ENCODE measurements at regions not wholly inside any gene's neighbourhood (a gene's known extent, or its start where the extent isn't known, plus 50 kb on each side); places are given as distances from the start of the nearest gene placed in this dataset.

DNA sequence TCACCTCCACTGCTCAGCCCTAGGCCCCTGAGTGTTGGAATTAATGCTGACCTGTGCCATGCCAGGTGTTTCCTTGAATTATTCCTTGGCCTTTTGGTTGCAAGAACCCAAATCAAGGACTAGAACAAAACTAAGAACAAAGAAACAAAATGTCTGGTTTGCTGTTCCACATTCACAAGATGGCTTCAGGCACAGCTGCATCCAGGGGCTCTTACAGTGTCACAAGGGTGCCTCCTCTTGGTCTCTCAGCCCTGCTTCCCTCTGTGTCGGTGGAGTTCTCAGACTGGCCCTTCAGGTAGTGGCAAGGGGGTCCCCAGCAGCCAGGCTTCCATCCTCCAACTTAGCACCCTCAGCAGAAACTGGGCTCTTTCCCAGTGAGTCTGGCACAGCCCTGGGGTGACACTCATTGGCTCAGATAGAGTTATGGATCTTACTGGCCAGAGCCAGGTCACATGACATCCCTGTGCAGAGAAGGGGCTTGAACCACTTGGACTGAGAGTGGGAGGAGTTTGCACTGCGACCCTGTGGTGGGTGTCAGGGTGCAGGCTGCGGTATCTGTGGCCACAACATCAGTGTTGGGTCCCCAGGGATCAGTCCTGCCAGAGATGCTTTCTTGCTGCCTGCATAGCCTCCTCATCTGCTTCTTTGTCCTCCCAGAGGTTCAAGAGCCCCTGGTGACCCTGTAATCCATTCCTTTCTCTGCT is 427.7 kb upstream of the SULF2 start:
- H3K27ac ChIP-seq (ENCODE audit: low read length): no peak overlapping the region
- no peak overlapping the region for H3K4me2 ChIP-seq (ENCODE audit: low read length)
- H3K4me1 ChIP-seq (ENCODE audit: low read length): no peaks in the 10 kb centered on the region
- H3K27me3 ChIP-seq (ENCODE audit: low read depth, low read length): peaks cover 4% of the 10 kb centered on the region; the same call in 1 of the 2 replicates
- TF ChIP-seq EZH2phosphoT487 (IDR thresholded peaks at IDR 0.05; ENCODE audit: low read depth) (no peak), CTCF (IDR thresholded peaks at IDR 0.05; ENCODE audit: low read depth, low read length) (no peak)
- H3K4me3 ChIP-seq (ENCODE audit: low read length): no peak overlapping the region
- H3K79me2 ChIP-seq (ENCODE audit: low read length): no peaks in the 10 kb centered on the region
- H4K20me1 ChIP-seq (ENCODE audit: insufficient read depth, low read length): no peaks in the 10 kb centered on the region
- no peak overlapping the region for H2AFZ ChIP-seq (ENCODE audit: low read depth, low read length)
- no peaks in the 10 kb centered on the region for H3K36me3 ChIP-seq (replicated peaks; ENCODE audit: low read depth, low read length)
- no peaks in the 10 kb centered on the region for H3K9me3 ChIP-seq (ENCODE audit: insufficient read depth, low read length)
- H3K9ac ChIP-seq (ENCODE audit: low read length): no peak overlapping the region

DNA sequence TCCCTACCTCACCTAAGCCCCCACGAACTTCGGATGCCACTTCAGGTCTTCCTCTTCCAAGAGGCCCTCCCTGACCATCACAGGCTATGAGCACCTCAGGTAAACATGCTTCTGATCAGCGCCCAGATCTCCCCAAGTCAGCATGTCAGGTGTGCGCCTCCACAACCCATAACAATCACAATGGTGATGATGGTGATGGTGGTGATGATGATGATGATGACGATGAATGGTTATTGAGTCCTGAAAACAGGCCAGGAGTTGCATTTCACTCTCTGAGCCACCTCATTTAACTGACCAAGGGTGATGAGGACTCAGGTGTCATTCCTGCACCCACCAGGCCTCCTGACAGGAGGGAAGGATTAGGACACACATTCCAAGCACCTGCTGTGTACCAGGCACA is 426.6 kb upstream of the SULF2 start:
- Histone ChIP-seq H3K9me3 (ENCODE audit: insufficient read depth, low read length) (no peaks in the 10 kb centered on the region), H3K4me3 (ENCODE audit: low read length) (no peak overlapping the region), H3K4me1 (ENCODE audit: low read length) (no peaks in the 10 kb centered on the region), H4K20me1 (ENCODE audit: insufficient read depth, low read length) (no peaks in the 10 kb centered on the region), H3K27me3 (ENCODE audit: low read depth, low read length) (peaks cover 4% of the 10 kb centered on the region; the same call in 1 of the 2 replicates), H3K36me3 (replicated peaks; ENCODE audit: low read depth, low read length) (no peaks in the 10 kb centered on the region), H3K27ac (ENCODE audit: low read length) (no peak overlapping the region), H3K4me2 (ENCODE audit: low read length) (no peak overlapping the region), H2AFZ (ENCODE audit: low read depth, low read length) (no peak overlapping the region), H3K79me2 (ENCODE audit: low read length) (no peaks in the 10 kb centered on the region), H3K9ac (ENCODE audit: low read length) (no peak overlapping the region)
- no peak for TF ChIP-seq CTCF (IDR thresholded peaks at IDR 0.05; ENCODE audit: low read depth, low read length)
- no peak for TF ChIP-seq EZH2phosphoT487 (IDR thresholded peaks at IDR 0.05; ENCODE audit: low read depth)

DNA sequence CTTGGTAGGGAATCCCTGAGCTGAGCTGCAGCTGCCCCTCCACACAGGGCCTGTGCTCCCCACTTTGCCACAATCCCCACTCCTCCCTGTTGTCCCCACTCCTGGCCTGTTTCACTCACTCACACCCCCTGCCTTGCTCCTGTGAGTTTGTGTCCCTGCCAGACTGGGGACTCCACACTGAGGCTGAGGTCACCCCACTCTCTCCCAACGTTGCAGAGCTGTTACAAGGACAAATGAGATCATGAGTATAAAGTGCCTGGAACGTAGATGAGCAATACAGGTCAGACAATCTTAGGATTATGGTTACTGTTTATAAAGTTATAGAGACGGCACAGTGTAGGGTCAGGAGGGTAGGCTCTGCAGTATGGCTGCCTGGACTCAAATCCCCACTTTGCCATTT is 426.0 kb upstream of the SULF2 start:
- Histone ChIP-seq H3K79me2 (ENCODE audit: low read length) (no peaks in the 10 kb centered on the region), H3K4me1 (ENCODE audit: low read length) (no peaks in the 10 kb centered on the region), H3K4me3 (ENCODE audit: low read length) (no peak overlapping the region), H3K27me3 (ENCODE audit: low read depth, low read length) (peaks cover 4% of the 10 kb centered on the region; the same call in 1 of the 2 replicates), H3K4me2 (ENCODE audit: low read length) (no peak overlapping the region), H3K36me3 (replicated peaks; ENCODE audit: low read depth, low read length) (no peaks in the 10 kb centered on the region), H3K9me3 (ENCODE audit: insufficient read depth, low read length) (no peaks in the 10 kb centered on the region), H4K20me1 (ENCODE audit: insufficient read depth, low read length) (no peaks in the 10 kb centered on the region), H3K9ac (ENCODE audit: low read length) (no peak overlapping the region), H3K27ac (ENCODE audit: low read length) (no peak overlapping the region), H2AFZ (ENCODE audit: low read depth, low read length) (no peak overlapping the region)
- no peak for TF ChIP-seq EZH2phosphoT487 (IDR thresholded peaks at IDR 0.05; ENCODE audit: low read depth)
- TF ChIP-seq CTCF (IDR thresholded peaks at IDR 0.05; ENCODE audit: low read depth, low read length): no peak

DNA sequence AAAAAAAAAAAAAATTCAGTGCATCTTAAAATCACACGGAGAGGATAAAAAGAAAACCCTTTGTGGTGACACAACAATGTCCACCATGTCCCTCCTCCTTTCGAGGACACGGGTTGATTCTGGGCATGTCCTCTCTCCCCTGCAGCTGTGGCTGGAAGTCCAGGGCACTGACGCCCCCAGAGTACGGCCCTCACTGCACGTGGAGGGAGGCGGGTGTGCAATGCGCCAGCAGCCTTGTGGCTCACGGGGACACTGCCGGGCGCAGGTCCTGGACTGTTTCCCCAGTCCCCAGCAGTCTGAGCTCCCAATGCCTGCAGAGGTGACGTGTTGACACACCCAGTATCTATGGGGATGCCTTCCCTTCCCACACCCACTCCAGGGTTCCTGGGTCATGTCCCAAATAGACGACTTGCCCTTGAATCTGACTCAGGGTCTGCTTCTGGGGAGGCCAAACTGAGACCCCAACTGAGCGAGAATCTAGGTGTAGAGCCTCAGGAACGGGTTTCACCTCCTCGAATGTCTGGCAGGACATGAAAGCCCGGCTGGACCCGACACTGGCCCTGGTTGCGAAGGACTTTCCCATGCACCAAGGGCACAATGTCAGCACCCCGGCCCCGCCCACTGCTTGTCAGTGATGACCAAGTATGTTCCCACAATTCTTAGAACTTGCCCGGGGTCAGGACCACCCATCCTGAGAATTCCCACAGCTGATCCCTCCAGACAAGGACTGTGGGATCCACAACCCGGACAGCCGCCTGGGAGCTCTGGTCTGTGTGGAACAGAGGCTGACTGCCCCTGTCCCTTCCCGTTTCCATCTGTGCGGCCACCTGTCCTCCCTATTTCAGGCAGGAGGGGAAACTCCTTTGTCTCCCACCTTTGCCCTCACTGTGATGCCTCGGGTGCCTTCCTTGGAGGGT is 425.1 kb upstream of the SULF2 start:
- no peak overlapping the region for H2AFZ ChIP-seq (ENCODE audit: low read depth, low read length)
- no peaks in the 10 kb centered on the region for H3K36me3 ChIP-seq (replicated peaks; ENCODE audit: low read depth, low read length)
- no peaks in the 10 kb centered on the region for H3K9me3 ChIP-seq (ENCODE audit: insufficient read depth, low read length)
- no peak overlapping the region for H3K27ac ChIP-seq (ENCODE audit: low read length)
- H3K4me2 ChIP-seq (ENCODE audit: low read length): no peak overlapping the region
- H3K79me2 ChIP-seq (ENCODE audit: low read length): no peaks in the 10 kb centered on the region
- H3K27me3 ChIP-seq (ENCODE audit: low read depth, low read length): peaks cover 4% of the 10 kb centered on the region; the same call in 1 of the 2 replicates
- H4K20me1 ChIP-seq (ENCODE audit: insufficient read depth, low read length): no peaks in the 10 kb centered on the region
- H3K4me1 ChIP-seq (ENCODE audit: low read length): no peaks in the 10 kb centered on the region
- H3K9ac ChIP-seq (ENCODE audit: low read length): no peak overlapping the region
- H3K4me3 ChIP-seq (ENCODE audit: low read length): no peak overlapping the region
- TF ChIP-seq EZH2phosphoT487 (IDR thresholded peaks at IDR 0.05; ENCODE audit: low read depth): no peak
- no peak for TF ChIP-seq CTCF (IDR thresholded peaks at IDR 0.05; ENCODE audit: low read depth, low read length)
